Stomach (tissue), 8 donors: ENCODE measurements at regions not wholly inside any gene's neighbourhood (a gene's known extent, or its start where the extent isn't known, plus 50 kb on each side); places are given as distances from the start of the nearest gene placed in this dataset.

Source experiments
- DNase-seq, 2 donors: peaks; one replicate each; pipeline versions ENCODE4 v3.0.0 to v3.0.0-alpha.2; 2013 to 2019
- H3K27ac ChIP-seq, 5 donors: fragments of 200-600 bp in 4 of 5; sonication (generic) in 4 of 5; one replicate each; pipeline ENCODE4 v1.5.1; 2013 to 2019; ENCODE audit warnings: mild to moderate bottlenecking in 1 of 5, moderate library complexity in 1 of 5
- H3K27me3 ChIP-seq, 3 donors: fragments of 200-600 bp; sonication (generic); one replicate each; pipeline ENCODE4 v1.5.1; 2017 to 2019; ENCODE audit warnings: mixed run types in 1 of 3
- H3K36me3 ChIP-seq, 4 donors: fragments of 200-600 bp; sonication (generic); 1 replicate in 3 of 4; 2 replicates in 1 of 4; pipeline ENCODE4 v1.5.1; 2016 to 2019
- H3K4me1 ChIP-seq, 4 donors: fragments of 200-600 bp; sonication (generic); one replicate each; pipeline ENCODE4 v1.5.1; 2016 to 2019
- H3K4me3 ChIP-seq, 4 donors: fragments of 200-600 bp; sonication (generic) in 3 of 4; one replicate each; pipeline ENCODE4 v1.5.1; 2016 to 2019; ENCODE audit warnings: mild to moderate bottlenecking in 1 of 4
- H3K9me3 ChIP-seq, 4 donors: fragments of 200-600 bp; sonication (generic); one replicate each; pipeline ENCODE4 v1.5.1; 2016 to 2019
- CTCF ChIP-seq, 7 experiments: fragments of 450-650 bp in 4 of 7; fragments of 200-600 bp in 3 of 7; sonication (generic) in 3 of 7; IDR thresholded peaks; one replicate each; pipeline ENCODE4 v1.5.1; 2016 to 2019; ENCODE audit warnings: antibody characterized with exemption in 7 of 7, control low read depth in 2 of 7, mild to moderate bottlenecking in 1 of 7
- EP300 ChIP-seq: sonication (generic); formaldehyde crosslinking; IDR thresholded peaks from one replicate; pipeline ENCODE4 v1.6.1; 2017; ENCODE audit warnings: antibody characterized with exemption
- POLR2A ChIP-seq, 4 donors: fragments of 450-650 bp; IDR thresholded peaks; one replicate each; pipeline ENCODE4 v1.6.1; 2016; ENCODE audit warnings: antibody characterized with exemption in 4 of 4, control low read depth in 2 of 4, mild to moderate bottlenecking in 1 of 4, moderate library complexity in 1 of 4
- POLR2AphosphoS5 ChIP-seq, 3 donors: sonication (generic); formaldehyde crosslinking; IDR thresholded peaks; one replicate each; pipeline ENCODE4 v1.6.1; 2016; ENCODE audit warnings: antibody characterized with exemption in 3 of 3
- WGBS, 5 donors: extraction: QIAGEN DNeasy Blood & Tissue Kit in 3 of 5; methylation state at CpG; one replicate each; pipeline versions ENCODE4 v1.1.5 to v1.1.7; 2013 to 2018; 5-methylcytosine and 5-hydroxymethylcytosine counted together
- intact Hi-C: fragments of 100-400 bp; cut with DNase I; formaldehyde crosslinking; loops from one replicate; pipeline ENCODE4 v1.15.1; 2023; ENCODE audit warnings: low total_unique reads
- donor health status: healthy with polysubstance abuse.
- donor health status: Bipolar disorder and iron deficiency.
- donor health status: healthy.

- intact Hi-C loops = no loop called here
- Histone ChIP-seq H3K4me3 (no peak overlapping the region), H3K36me3 (no peaks in the 10 kb centered on the region), H3K9me3 (peaks cover 0 to 9% (median 2%) of the 10 kb centered on the region in 4 donors), H3K27ac (no peak overlapping the region), H3K4me1 (no peaks in the 10 kb centered on the region), H3K27me3 (no peaks in the 10 kb centered on the region)
- WGBS, 5 donors = 84 to 94% (median 91%) methylated on average over 2 of the region's 2 CpGs
- DNase-seq = no peak
- TF ChIP-seq POLR2A (IDR thresholded peaks at IDR 0.05) (no peak), CTCF (IDR thresholded peaks at IDR 0.05) (no peak), EP300 (no peak), POLR2AphosphoS5 (IDR thresholded peaks at IDR 0.05) (no peak)
Measured at GRCh38 chr6:45722876-45723275, 292.8 kb downstream of the CLIC5 start.

- H3K4me3 ChIP-seq = no peak overlapping the region
- no peaks in the 10 kb centered on the region for H3K4me1 ChIP-seq
- no peak for DNase-seq
- no peaks in the 10 kb centered on the region for H3K36me3 ChIP-seq
- no peak for TF ChIP-seq CTCF (IDR thresholded peaks at IDR 0.05)
- no peak for TF ChIP-seq POLR2AphosphoS5 (IDR thresholded peaks at IDR 0.05)
- no peak for TF ChIP-seq EP300
- TF ChIP-seq POLR2A (IDR thresholded peaks at IDR 0.05) = no peak
- H3K27me3 ChIP-seq = no peaks in the 10 kb centered on the region
- H3K27ac ChIP-seq = no peak overlapping the region
- intact Hi-C loops = no loop called here
- peaks cover 0 to 9% (median 2%) of the 10 kb centered on the region in 4 donors for H3K9me3 ChIP-seq
- 67 to 81% (median 72%) methylated on average over 6 of the region's 6 CpGs for WGBS, 5 donors
Measured at GRCh38 chr6:45721665-45722064, 294.0 kb downstream of the CLIC5 start.

- no peak overlapping the region for H3K27ac ChIP-seq
- 77 to 95% (median 83%) methylated on average over 3 of the region's 3 CpGs for WGBS, 5 donors
- intact Hi-C loops = loop anchor here (10.0 kb wide), 3 partner anchors 634 to 1244 kb away; no protein-coding TSS in a partner anchor
- no peak overlapping the region for H3K4me3 ChIP-seq
- H3K9me3 ChIP-seq = peaks cover 0 to 9% (median 2%) of the 10 kb centered on the region in 4 donors
- DNase-seq = no peak
- no peaks in the 10 kb centered on the region for H3K36me3 ChIP-seq
- TF ChIP-seq EP300 (no peak), POLR2A (IDR thresholded peaks at IDR 0.05) (no peak), POLR2AphosphoS5 (IDR thresholded peaks at IDR 0.05) (no peak), CTCF (IDR thresholded peaks at IDR 0.05) (no peak)
- no peaks in the 10 kb centered on the region for H3K27me3 ChIP-seq
- peaks cover 0 to 12% (median 4%) of the 10 kb centered on the region in 4 donors for H3K4me1 ChIP-seq
Measured at GRCh38 chr6:45718871-45719270, 296.8 kb downstream of the CLIC5 start.

GRCh38 chr6:45718131-45718530, 297.5 kb downstream of the CLIC5 start:
- Histone ChIP-seq H3K27ac (no peak overlapping the region), H3K4me3 (no peak overlapping the region), H3K36me3 (no peaks in the 10 kb centered on the region), H3K9me3 (peaks cover 0 to 2% (median under 1%) of the 10 kb centered on the region in 4 donors), H3K4me1 (peaks cover 0 to 12% (median 4%) of the 10 kb centered on the region in 4 donors), H3K27me3 (no peaks in the 10 kb centered on the region)
- TF ChIP-seq POLR2A (IDR thresholded peaks at IDR 0.05) (no peak), EP300 (no peak), CTCF (IDR thresholded peaks at IDR 0.05) (no peak), POLR2AphosphoS5 (IDR thresholded peaks at IDR 0.05) (no peak)
- DNase-seq = no peak
- WGBS, 5 donors = 82 to 90% (median 87%) methylated on average over 3 of the region's 3 CpGs
- intact Hi-C loops = loop anchor here (10.0 kb wide), 3 partner anchors 633 to 1243 kb away; no protein-coding TSS in a partner anchor
